HEK293 (cell line): ENCODE measurements at regions not wholly inside any gene's neighbourhood (a gene's known extent, or its start where the extent isn't known, plus 50 kb on each side); places are given as distances from the start of the nearest gene placed in this dataset.

Source experiments
- CTCF ChIA-PET: fragments of 350-600 bp; formaldehyde crosslinking; extraction: SDS; loops from one replicate; lab custom pipeline; 2021; ENCODE audit warnings: antibody characterized with exemption; lab: Yijun Ruan, JAX
- POLR2A ChIA-PET: fragments of 300-600 bp; formaldehyde crosslinking; extraction: SDS; loops from one replicate; lab custom pipeline; 2020; ENCODE audit warnings: antibody characterized with exemption, inconsistent platforms; lab: Yijun Ruan, JAX
- H3K27ac ChIP-seq: fragments of 200-500 bp; sonication (Bioruptor generic); 2 replicates; pipeline ENCODE4 v1.5.1; 2014; ENCODE audit warnings: low read depth, low read length, control low read depth, inconsistent platforms; ENCODE audit errors: extremely low read depth
- H3K36me3 ChIP-seq, 2 experiments: fragments of 200-500 bp in 1 of 2; sonication (Bioruptor generic) in 1 of 2; 1 replicate in 1 of 2; 2 replicates in 1 of 2; pipeline ENCODE4 v1.5.1; 2014 to 2017; ENCODE audit warnings: inconsistent platforms in 2 of 2, low read length in 2 of 2; ENCODE audit not compliant: control insufficient read depth in 2 of 2, insufficient read depth in 1 of 2
- H3K4me1 ChIP-seq: fragments of 200-500 bp; sonication (Bioruptor generic); 2 replicates; pipeline ENCODE4 v1.5.1; 2014; ENCODE audit warnings: mild to moderate bottlenecking, low read length, inconsistent platforms; ENCODE audit not compliant: control insufficient read depth, insufficient read depth
- H3K4me3 ChIP-seq: 2 replicates; pipeline ENCODE4 v1.5.1; 2011; ENCODE audit warnings: low read depth, mild to moderate bottlenecking, control low read depth, low read length, moderate library complexity
- H3K9me3 ChIP-seq: fragments of 200-500 bp; sonication (Bioruptor generic); 2 replicates; pipeline ENCODE4 v1.5.1; 2014; ENCODE audit warnings: low read depth, low read length, inconsistent platforms; ENCODE audit not compliant: control insufficient read depth, insufficient read depth
- GLI4 ChIP-seq: fragments of 450-650 bp; formaldehyde crosslinking; IDR thresholded peaks from 2 replicates; pipeline ENCODE4 v1.5.1; 2016; ENCODE audit warnings: missing biosample characterization, missing genetic modification characterization
- HOXD13 ChIP-seq: sonication (generic); formaldehyde crosslinking; IDR thresholded peaks from 2 replicates; pipeline ENCODE4 v1.8.0; 2022; ENCODE audit warnings: missing genetic modification reagents, borderline replicate concordance
- OVOL3 ChIP-seq: fragments of 450-650 bp; formaldehyde crosslinking; IDR thresholded peaks from 2 replicates; pipeline ENCODE4 v1.5.1; 2016; ENCODE audit warnings: missing biosample characterization, missing genetic modification characterization
- PRDM4 ChIP-seq: fragments of 450-650 bp; formaldehyde crosslinking; IDR thresholded peaks from 2 replicates; pipeline ENCODE4 v1.5.1; 2017; ENCODE audit warnings: missing biosample characterization, missing genetic modification characterization
- SCRT2 ChIP-seq: fragments of 450-650 bp; formaldehyde crosslinking; IDR thresholded peaks from 2 replicates; pipeline ENCODE4 v1.5.1; 2016; ENCODE audit warnings: missing biosample characterization, missing genetic modification characterization
- SP2 ChIP-seq: fragments of 450-650 bp; formaldehyde crosslinking; IDR thresholded peaks from 2 replicates; pipeline ENCODE4 v1.5.1; 2016; ENCODE audit warnings: missing biosample characterization, missing genetic modification characterization
- TRIM28 ChIP-seq: IDR thresholded peaks from 2 replicates; pipeline ENCODE4 v1.6.1; 2011; ENCODE audit warnings: low read length, control low read depth, borderline replicate concordance
- ZBTB48 ChIP-seq: fragments of 450-650 bp; formaldehyde crosslinking; IDR thresholded peaks from 2 replicates; pipeline ENCODE4 v1.5.1; 2016; ENCODE audit warnings: missing biosample characterization, missing genetic modification characterization
- ZIC2 ChIP-seq: fragments of 450-650 bp; formaldehyde crosslinking; IDR thresholded peaks from 2 replicates; pipeline ENCODE4 v1.5.1; 2016; ENCODE audit warnings: missing biosample characterization, missing genetic modification characterization
- ZNF140 ChIP-seq: fragments of 450-650 bp; formaldehyde crosslinking; IDR thresholded peaks from 2 replicates; pipeline ENCODE4 v1.5.1; 2016; ENCODE audit warnings: missing biosample characterization, missing genetic modification characterization
- ZNF16 ChIP-seq: fragments of 450-650 bp; formaldehyde crosslinking; IDR thresholded peaks from 2 replicates; pipeline ENCODE4 v1.5.1; 2016; ENCODE audit warnings: low read depth, missing biosample characterization, missing genetic modification characterization
- ZNF175 ChIP-seq: fragments of 450-650 bp; formaldehyde crosslinking; IDR thresholded peaks from 2 replicates; pipeline ENCODE4 v1.5.1; 2016; ENCODE audit warnings: missing biosample characterization, missing genetic modification characterization
- ZNF202 ChIP-seq: fragments of 450-650 bp; formaldehyde crosslinking; IDR thresholded peaks from 2 replicates; pipeline ENCODE4 v1.5.1; 2016; ENCODE audit warnings: missing biosample characterization, missing genetic modification characterization, borderline replicate concordance
- ZNF214 ChIP-seq: fragments of 450-650 bp; formaldehyde crosslinking; IDR thresholded peaks from 2 replicates; pipeline ENCODE4 v1.5.1; 2017; ENCODE audit warnings: missing biosample characterization, mild to moderate bottlenecking, missing genetic modification characterization, borderline replicate concordance
- ZNF248 ChIP-seq: fragments of 450-650 bp; formaldehyde crosslinking; IDR thresholded peaks from 2 replicates; pipeline ENCODE4 v1.5.1; 2017; ENCODE audit warnings: missing biosample characterization, missing genetic modification characterization
- ZNF26 ChIP-seq: fragments of 450-650 bp; formaldehyde crosslinking; IDR thresholded peaks from 2 replicates; pipeline ENCODE4 v1.5.1; 2016; ENCODE audit warnings: missing biosample characterization, missing genetic modification characterization
- ZNF280C ChIP-seq: fragments of 450-650 bp; formaldehyde crosslinking; IDR thresholded peaks from 2 replicates; pipeline ENCODE4 v1.5.1; 2016; ENCODE audit warnings: missing biosample characterization, missing genetic modification characterization
- ZNF473 ChIP-seq: fragments of 450-650 bp; formaldehyde crosslinking; IDR thresholded peaks from 2 replicates; pipeline ENCODE4 v1.5.1; 2017; ENCODE audit warnings: missing biosample characterization, missing genetic modification characterization
- ZNF624 ChIP-seq: fragments of 450-650 bp; formaldehyde crosslinking; IDR thresholded peaks from 2 replicates; pipeline ENCODE4 v1.5.1; 2017; ENCODE audit warnings: missing biosample characterization, missing genetic modification characterization
- ZNF785 ChIP-seq: fragments of 450-650 bp; formaldehyde crosslinking; IDR thresholded peaks from 2 replicates; pipeline ENCODE4 v1.5.1; 2016; ENCODE audit warnings: missing biosample characterization, missing genetic modification characterization
- ZNF791 ChIP-seq: fragments of 450-650 bp; formaldehyde crosslinking; IDR thresholded peaks from 2 replicates; pipeline ENCODE4 v1.5.1; 2016; ENCODE audit warnings: missing biosample characterization, missing genetic modification characterization
- ZSCAN23 ChIP-seq: fragments of 450-650 bp; formaldehyde crosslinking; IDR thresholded peaks from 2 replicates; pipeline ENCODE4 v1.5.1; 2016; ENCODE audit warnings: missing biosample characterization, missing genetic modification characterization
- TF ChIP-seq, protein P1 (sequence below): sonication (generic); formaldehyde crosslinking; IDR thresholded peaks from 2 replicates; pipeline ENCODE4 v1.8.1; 2022; ENCODE audit warnings: mild to moderate bottlenecking, moderate library complexity, missing genetic modification reagents
- TF ChIP-seq, protein P2 (sequence below): fragments of 450-650 bp; formaldehyde crosslinking; IDR thresholded peaks from 2 replicates; pipeline ENCODE4; 2016; ENCODE audit warnings: missing biosample characterization, missing genetic modification characterization

DNA sequence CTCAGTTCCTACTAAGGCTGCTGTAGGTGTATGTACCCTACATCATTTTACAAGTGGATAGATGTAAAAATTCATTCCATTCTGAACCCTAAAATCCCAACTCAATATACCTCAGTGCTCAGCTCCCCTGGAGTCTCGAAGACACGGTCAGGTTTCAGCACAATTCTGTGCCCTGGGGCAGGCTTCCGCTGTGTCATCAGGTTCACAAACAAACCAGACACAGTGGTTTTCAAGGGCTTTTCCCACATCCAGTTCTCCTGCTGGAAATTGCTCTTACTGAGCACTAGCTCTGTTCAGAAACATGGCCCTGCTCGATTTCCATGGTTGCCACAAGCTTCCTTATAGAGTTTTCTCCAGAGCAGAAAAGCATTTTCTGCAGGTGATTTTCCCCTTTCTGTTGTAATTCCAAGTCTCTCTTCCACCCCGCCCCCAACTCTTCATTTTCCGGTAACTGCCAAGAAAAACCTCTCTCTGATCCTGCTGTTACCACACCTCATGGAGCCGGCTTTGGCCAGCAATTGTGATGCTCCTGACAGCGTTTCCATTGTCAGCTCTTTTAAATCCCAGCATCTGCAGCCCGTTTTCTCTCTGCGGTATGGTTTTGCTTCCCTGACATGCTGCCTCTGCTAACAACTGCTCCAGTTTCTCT lies 483.0 kb upstream of the CCDC196 start:
- no peak for TF ChIP-seq SP2 (tag by site-specific recombination)
- no peak for TF ChIP-seq ZBTB48 (tag by site-specific recombination)
- no peak for TF ChIP-seq ZNF214 (tag by site-specific recombination)
- no peak for TF ChIP-seq ZNF248 (tag by site-specific recombination)
- TF ChIP-seq SCRT2: no peak
- no peak for TF ChIP-seq ZNF16 (tag by site-specific recombination)
- TF ChIP-seq ZNF26: no peak
- no peak for TF ChIP-seq TRIM28
- no peak for TF ChIP-seq ZNF785
- TF ChIP-seq, all 188 proteins: peak for 0
- H3K27ac ChIP-seq: no peak overlapping the region
- POLR2A ChIA-PET: no interaction called here
- CTCF ChIA-PET: interaction anchor here (0.6 kb wide), 1 partner anchor 847 kb away, joined by 3 read pairs; no protein-coding TSS in a partner anchor
- no peak overlapping the region for H3K4me3 ChIP-seq
- H3K4me1 ChIP-seq: no peaks in the 10 kb centered on the region
- no peaks in the 10 kb centered on the region for H3K36me3 ChIP-seq
- H3K9me3 ChIP-seq: no peaks in the 10 kb centered on the region

GRCh38 chr14:66005900-66006434 lies 480.2 kb upstream of the CCDC196 start:
- no peak overlapping the region for H3K4me3 ChIP-seq
- no peaks in the 10 kb centered on the region for H3K36me3 ChIP-seq
- CTCF ChIA-PET: no interaction called here
- no peaks in the 10 kb centered on the region for H3K4me1 ChIP-seq
- no peak overlapping the region for H3K27ac ChIP-seq
- POLR2A ChIA-PET: no interaction called here
- TF ChIP-seq, protein P1, sequence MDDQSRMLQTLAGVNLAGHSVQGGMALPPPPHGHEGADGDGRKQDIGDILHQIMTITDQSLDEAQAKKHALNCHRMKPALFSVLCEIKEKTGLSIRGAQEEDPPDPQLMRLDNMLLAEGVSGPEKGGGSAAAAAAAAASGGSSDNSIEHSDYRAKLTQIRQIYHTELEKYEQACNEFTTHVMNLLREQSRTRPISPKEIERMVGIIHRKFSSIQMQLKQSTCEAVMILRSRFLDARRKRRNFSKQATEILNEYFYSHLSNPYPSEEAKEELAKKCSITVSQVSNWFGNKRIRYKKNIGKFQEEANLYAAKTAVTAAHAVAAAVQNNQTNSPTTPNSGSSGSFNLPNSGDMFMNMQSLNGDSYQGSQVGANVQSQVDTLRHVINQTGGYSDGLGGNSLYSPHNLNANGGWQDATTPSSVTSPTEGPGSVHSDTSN (CRISPR knock-in tag): no peak
- TF ChIP-seq ZNF791 (tag by site-specific recombination) (no peak), ZSCAN23 (tag by site-specific recombination) (no peak), GLI4 (tag by site-specific recombination) (no peak)
- H3K9me3 ChIP-seq: no peaks in the 10 kb centered on the region

DNA sequence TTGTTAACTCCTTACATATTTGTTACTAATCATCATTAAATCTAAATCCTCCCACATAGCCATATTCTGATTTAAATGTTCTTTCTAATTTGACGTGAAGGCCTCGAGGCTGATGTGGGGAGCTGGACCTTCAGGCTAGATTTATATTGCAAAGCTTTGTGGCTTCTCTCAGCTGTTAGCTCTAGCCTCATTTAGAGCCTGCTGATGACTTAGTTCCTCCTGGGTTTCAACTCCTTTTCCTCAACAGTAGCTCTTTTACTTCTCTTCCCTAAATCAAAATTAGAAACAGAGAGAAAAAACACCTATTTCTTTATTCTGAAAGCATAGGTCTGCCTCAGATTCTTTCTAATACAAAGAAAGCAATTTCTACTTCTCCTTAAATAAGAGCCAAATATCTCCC lies 477.5 kb upstream of the CCDC196 start:
- Histone ChIP-seq H3K4me1 (no peaks in the 10 kb centered on the region), H3K27ac (no peak overlapping the region), H3K36me3 (no peaks in the 10 kb centered on the region), H3K4me3 (no peak overlapping the region), H3K9me3 (no peaks in the 10 kb centered on the region)
- CTCF ChIA-PET: interaction anchor here (0.7 to 1.6 kb wide), 2 partner anchors 48 to 49 kb away, joined by 3 to 7 read pairs; no protein-coding TSS in a partner anchor
- POLR2A ChIA-PET: no interaction called here
- TF ChIP-seq ZNF140 (tag by site-specific recombination): no peak
- TF ChIP-seq HOXD13 (CRISPR knock-in tag): no peak
- TF ChIP-seq, protein P2, sequence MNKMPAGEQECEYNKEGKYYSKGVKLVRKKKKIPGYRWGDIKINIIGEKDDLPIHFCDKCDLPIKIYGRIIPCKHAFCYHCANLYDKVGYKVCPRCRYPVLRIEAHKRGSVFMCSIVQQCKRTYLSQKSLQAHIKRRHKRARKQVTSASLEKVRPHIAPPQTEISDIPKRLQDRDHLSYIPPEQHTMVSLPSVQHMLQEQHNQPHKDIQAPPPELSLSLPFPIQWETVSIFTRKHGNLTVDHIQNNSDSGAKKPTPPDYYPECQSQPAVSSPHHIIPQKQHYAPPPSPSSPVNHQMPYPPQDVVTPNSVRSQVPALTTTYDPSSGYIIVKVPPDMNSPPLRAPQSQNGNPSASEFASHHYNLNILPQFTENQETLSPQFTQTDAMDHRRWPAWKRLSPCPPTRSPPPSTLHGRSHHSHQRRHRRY (tag by site-specific recombination): no peak
- TF ChIP-seq ZNF202 (tag by site-specific recombination): no peak
- no peak for TF ChIP-seq ZNF624 (tag by site-specific recombination)
- TF ChIP-seq ZNF473 (tag by site-specific recombination): no peak
- TF ChIP-seq PRDM4 (tag by site-specific recombination): no peak
- no peak for TF ChIP-seq ZNF175 (tag by site-specific recombination)
- TF ChIP-seq ZNF248 (tag by site-specific recombination): no peak
- TF ChIP-seq ZIC2 (tag by site-specific recombination): no peak
- TF ChIP-seq ZNF214 (tag by site-specific recombination): no peak
- TF ChIP-seq OVOL3 (tag by site-specific recombination): no peak
- TF ChIP-seq ZNF280C (tag by site-specific recombination): no peak
